ENCODE measurements at regions not wholly inside any gene's neighbourhood (a gene's known extent, or its start where the extent isn't known, plus 50 kb on each side); places are given as distances from the start of the nearest gene placed in this dataset.

- FAIRE-seq (no peak), ATAC-seq (no peak), DNase-seq (ENCODE audit: low read depth, low spot score) (no peak)
- H3K36me3 ChIP-seq (ENCODE audit: control insufficient read depth in 2 of 2, insufficient read depth in 2 of 2, low read length in 1 of 2): no peaks in the 10 kb centered on the region
- WGBS (ENCODE audit: insufficient coverage, insufficient replicate concordance, low lambda C conversion rate, missing lambda C conversion rate): 35% methylated on average over 5 of the region's 5 CpGs
- no peaks in the 10 kb centered on the region for H3K9me3 ChIP-seq (replicated peaks; ENCODE audit: control insufficient read depth, insufficient read depth, low read length)
- intact Hi-C loops (cut with micrococcal nuclease; ENCODE audit: unreplicated experiment): no loop called here
- no peak overlapping the region for H3K9ac ChIP-seq (ENCODE audit: control insufficient read depth, insufficient read depth, low read length)
- H3K27me3 ChIP-seq (replicated peaks in 1 of 2; ENCODE audit: control insufficient read depth in 2 of 2, insufficient read depth in 2 of 2, low read length in 1 of 2): no peaks in the 10 kb centered on the region; a peak in 2 of 4 replicates
- CTCF ChIA-PET: interaction anchor here (0.6 kb wide), 1 partner anchor 9 kb away, joined by 3 read pairs; no protein-coding TSS in a partner anchor
- no peaks in the 10 kb centered on the region for H3K4me1 ChIP-seq (ENCODE audit: control insufficient read depth, insufficient read depth, low read length)
- in situ Hi-C loops (cut with MboI): no loop called here
- TF ChIP-seq HDAC6 (IDR thresholded peaks at IDR 0.05; ENCODE audit: unreplicated experiment): no peak
- no peak for TF ChIP-seq RB1 (IDR thresholded peaks at IDR 0.05; ENCODE audit: borderline replicate concordance)
- no peak for TF ChIP-seq POLR2AphosphoS2 (IDR thresholded peaks at IDR 0.05; ENCODE audit: low read depth, low read length)
- TF ChIP-seq RBBP5 (conservative IDR thresholded peaks at IDR 0.05): no peak
- TF ChIP-seq GATAD2B (conservative IDR thresholded peaks at IDR 0.05; ENCODE audit: low read depth): no peak
- no peak for TF ChIP-seq SMAD1 (IDR thresholded peaks at IDR 0.05; ENCODE audit: low read depth, partially characterized antibody)
- TF ChIP-seq, protein P1, sequence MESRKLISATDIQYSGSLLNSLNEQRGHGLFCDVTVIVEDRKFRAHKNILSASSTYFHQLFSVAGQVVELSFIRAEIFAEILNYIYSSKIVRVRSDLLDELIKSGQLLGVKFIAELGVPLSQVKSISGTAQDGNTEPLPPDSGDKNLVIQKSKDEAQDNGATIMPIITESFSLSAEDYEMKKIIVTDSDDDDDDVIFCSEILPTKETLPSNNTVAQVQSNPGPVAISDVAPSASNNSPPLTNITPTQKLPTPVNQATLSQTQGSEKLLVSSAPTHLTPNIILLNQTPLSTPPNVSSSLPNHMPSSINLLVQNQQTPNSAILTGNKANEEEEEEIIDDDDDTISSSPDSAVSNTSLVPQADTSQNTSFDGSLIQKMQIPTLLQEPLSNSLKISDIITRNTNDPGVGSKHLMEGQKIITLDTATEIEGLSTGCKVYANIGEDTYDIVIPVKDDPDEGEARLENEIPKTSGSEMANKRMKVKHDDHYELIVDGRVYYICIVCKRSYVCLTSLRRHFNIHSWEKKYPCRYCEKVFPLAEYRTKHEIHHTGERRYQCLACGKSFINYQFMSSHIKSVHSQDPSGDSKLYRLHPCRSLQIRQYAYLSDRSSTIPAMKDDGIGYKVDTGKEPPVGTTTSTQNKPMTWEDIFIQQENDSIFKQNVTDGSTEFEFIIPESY (IDR thresholded peaks at IDR 0.05): no peak
- RAD21 ChIA-PET (ENCODE audit: unreplicated experiment): no interaction called here
- H3K4me3 ChIP-seq: no peak overlapping the region
- H3K27ac ChIP-seq (ENCODE audit: control insufficient read depth, insufficient read depth): no peak overlapping the region
- SMC1A ChIA-PET (ENCODE audit: uncharacterized antibody, unreplicated experiment): no interaction called here
- no peak overlapping the region for H3K4me2 ChIP-seq (ENCODE audit: control insufficient read depth, insufficient read depth)
- H4K20me1 ChIP-seq (ENCODE audit: control insufficient read depth, insufficient read depth): no peaks in the 10 kb centered on the region
- POLR2A ChIA-PET: no interaction called here
- H2AFZ ChIP-seq (ENCODE audit: control insufficient read depth, low read depth, low read length): no peak overlapping the region
- no TSS peak for BruUV-seq (replicated peaks)
- H3K79me2 ChIP-seq (ENCODE audit: control insufficient read depth, insufficient read depth, low read length): no peaks in the 10 kb centered on the region
These were observed 72.2 kb upstream of the EEPD1 start for GRCh38 chr7:36080843-36081242.

DNA sequence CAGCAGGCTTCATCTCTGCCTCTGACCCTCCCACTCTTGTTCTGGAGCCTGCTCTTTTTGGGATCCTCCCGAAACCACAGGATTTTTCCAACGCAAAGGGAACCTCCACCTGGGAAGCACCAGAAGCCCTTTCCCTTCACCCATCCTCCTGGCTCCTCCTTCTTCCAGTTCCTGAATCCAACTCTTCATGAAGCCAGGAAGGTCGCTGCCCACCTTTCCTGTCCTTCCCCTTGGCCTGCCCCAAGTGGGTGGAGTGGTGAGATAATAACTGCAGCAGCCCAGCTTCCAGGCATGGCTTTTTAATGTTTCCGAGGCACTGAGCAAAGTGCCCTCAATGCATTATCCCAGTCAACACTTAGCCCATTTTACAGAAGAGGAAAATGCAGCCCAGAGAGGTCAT is 70.8 kb upstream of the EEPD1 start:
- no peak for FAIRE-seq

More for the DNA sequence above, 70.8 kb upstream of the EEPD1 start:
- ChIA-PET RAD21 (ENCODE audit: unreplicated experiment) (no interaction called here), CTCF (no interaction called here), POLR2A (no interaction called here), SMC1A (ENCODE audit: uncharacterized antibody, unreplicated experiment) (no interaction called here)
- no peaks in the 10 kb centered on the region for H4K20me1 ChIP-seq (ENCODE audit: control insufficient read depth, insufficient read depth)
- no peaks in the 10 kb centered on the region for H3K4me1 ChIP-seq (ENCODE audit: control insufficient read depth, insufficient read depth, low read length)
- no TSS peak for BruUV-seq (replicated peaks)
- no peak overlapping the region for H3K4me3 ChIP-seq
- H3K27me3 ChIP-seq (replicated peaks in 1 of 2; ENCODE audit: control insufficient read depth in 2 of 2, insufficient read depth in 2 of 2, low read length in 1 of 2): no peaks in the 10 kb centered on the region; a peak in 2 of 4 replicates
- no peak overlapping the region for H3K27ac ChIP-seq (ENCODE audit: control insufficient read depth, insufficient read depth)
- no peaks in the 10 kb centered on the region for H3K9me3 ChIP-seq (replicated peaks; ENCODE audit: control insufficient read depth, insufficient read depth, low read length)
- in situ Hi-C loops (cut with MboI) (no loop called here), intact Hi-C loops (cut with micrococcal nuclease; ENCODE audit: unreplicated experiment) (no loop called here)
- no peak for ATAC-seq
- no peaks in the 10 kb centered on the region for H3K36me3 ChIP-seq (ENCODE audit: control insufficient read depth in 2 of 2, insufficient read depth in 2 of 2, low read length in 1 of 2)
- WGBS (ENCODE audit: insufficient coverage, insufficient replicate concordance, low lambda C conversion rate, missing lambda C conversion rate): 30% methylated on average over 4 of the region's 4 CpGs
- no peaks in the 10 kb centered on the region for H3K79me2 ChIP-seq (ENCODE audit: control insufficient read depth, insufficient read depth, low read length)
- TF ChIP-seq, protein P2, sequence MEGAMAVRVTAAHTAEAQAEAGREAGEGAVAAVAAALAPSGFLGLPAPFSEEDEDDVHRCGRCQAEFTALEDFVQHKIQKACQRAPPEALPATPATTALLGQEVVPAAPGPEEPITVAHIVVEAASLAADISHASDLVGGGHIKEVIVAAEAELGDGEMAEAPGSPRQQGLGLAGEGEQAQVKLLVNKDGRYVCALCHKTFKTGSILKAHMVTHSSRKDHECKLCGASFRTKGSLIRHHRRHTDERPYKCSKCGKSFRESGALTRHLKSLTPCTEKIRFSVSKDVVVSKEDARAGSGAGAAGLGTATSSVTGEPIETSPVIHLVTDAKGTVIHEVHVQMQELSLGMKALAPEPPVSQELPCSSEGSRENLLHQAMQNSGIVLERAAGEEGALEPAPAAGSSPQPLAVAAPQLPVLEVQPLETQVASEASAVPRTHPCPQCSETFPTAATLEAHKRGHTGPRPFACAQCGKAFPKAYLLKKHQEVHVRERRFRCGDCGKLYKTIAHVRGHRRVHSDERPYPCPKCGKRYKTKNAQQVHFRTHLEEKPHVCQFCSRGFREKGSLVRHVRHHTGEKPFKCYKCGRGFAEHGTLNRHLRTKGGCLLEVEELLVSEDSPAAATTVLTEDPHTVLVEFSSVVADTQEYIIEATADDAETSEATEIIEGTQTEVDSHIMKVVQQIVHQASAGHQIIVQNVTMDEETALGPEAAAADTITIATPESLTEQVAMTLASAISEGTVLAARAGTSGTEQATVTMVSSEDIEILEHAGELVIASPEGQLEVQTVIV (IDR thresholded peaks at IDR 0.05; ENCODE audit: borderline replicate concordance, partially characterized antibody): no peak
- no peak for TF ChIP-seq ZSCAN29 (IDR thresholded peaks at IDR 0.05)
- DNase-seq (ENCODE audit: low read depth, low spot score): no peak
- H2AFZ ChIP-seq (ENCODE audit: control insufficient read depth, low read depth, low read length): no peak overlapping the region
- no peak overlapping the region for H3K9ac ChIP-seq (ENCODE audit: control insufficient read depth, insufficient read depth, low read length)
- H3K4me2 ChIP-seq (ENCODE audit: control insufficient read depth, insufficient read depth): no peak overlapping the region
